ENCODE measurements at regions not wholly inside any gene's neighbourhood (a gene's known extent, or its start where the extent isn't known, plus 50 kb on each side); places are given as distances from the start of the nearest gene placed in this dataset.

DNA sequence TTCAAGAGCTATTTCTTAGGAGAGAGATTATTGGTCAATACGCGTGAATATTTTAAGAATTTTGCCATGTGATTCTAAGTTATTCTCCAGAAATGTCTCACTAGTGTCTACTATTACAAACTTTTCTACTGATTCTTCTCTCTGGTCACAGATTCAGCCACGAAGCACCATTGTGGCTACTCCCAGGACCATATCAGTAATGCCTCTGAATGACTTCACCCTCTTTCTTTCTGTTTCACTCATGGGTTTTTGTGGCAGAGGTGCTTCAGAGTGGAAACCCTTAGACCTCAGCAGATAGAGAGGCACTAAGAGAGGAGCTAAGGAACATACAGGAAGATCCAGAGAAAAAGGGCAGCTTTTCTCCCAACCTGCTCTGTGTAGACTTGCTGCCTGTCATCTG, 211.3 kb downstream of the CBLN4 start:
- H3K9me3 Mint-ChIP-seq: peaks cover 91% of the 10 kb centered on the region
- Histone ChIP-seq H3K36me3 (ENCODE audit: control insufficient read depth, insufficient read depth, low read length) (no peaks in the 10 kb centered on the region), H3K4me3 (ENCODE audit: low read length) (no peak overlapping the region), H3K9me3 (ENCODE audit: control insufficient read depth, low read length) (peaks cover 80% of the 10 kb centered on the region), H3K27ac (ENCODE audit: low read depth, low read length) (no peak overlapping the region), H3K4me1 (ENCODE audit: control insufficient read depth, insufficient read depth, low read length) (no peaks in the 10 kb centered on the region), H3K9ac (ENCODE audit: extremely low read depth, low read length, poor library complexity, severe bottlenecking) (no peak overlapping the region), H3K27me3 (ENCODE audit: control insufficient read depth, insufficient read depth, low read length, poor library complexity, severe bottlenecking) (no peaks in the 10 kb centered on the region)
- no peak overlapping the region for H3K27ac Mint-ChIP-seq
- no peaks in the 10 kb centered on the region for H3K36me3 Mint-ChIP-seq (ENCODE audit: low read depth)
- TF ChIP-seq, protein P1, sequence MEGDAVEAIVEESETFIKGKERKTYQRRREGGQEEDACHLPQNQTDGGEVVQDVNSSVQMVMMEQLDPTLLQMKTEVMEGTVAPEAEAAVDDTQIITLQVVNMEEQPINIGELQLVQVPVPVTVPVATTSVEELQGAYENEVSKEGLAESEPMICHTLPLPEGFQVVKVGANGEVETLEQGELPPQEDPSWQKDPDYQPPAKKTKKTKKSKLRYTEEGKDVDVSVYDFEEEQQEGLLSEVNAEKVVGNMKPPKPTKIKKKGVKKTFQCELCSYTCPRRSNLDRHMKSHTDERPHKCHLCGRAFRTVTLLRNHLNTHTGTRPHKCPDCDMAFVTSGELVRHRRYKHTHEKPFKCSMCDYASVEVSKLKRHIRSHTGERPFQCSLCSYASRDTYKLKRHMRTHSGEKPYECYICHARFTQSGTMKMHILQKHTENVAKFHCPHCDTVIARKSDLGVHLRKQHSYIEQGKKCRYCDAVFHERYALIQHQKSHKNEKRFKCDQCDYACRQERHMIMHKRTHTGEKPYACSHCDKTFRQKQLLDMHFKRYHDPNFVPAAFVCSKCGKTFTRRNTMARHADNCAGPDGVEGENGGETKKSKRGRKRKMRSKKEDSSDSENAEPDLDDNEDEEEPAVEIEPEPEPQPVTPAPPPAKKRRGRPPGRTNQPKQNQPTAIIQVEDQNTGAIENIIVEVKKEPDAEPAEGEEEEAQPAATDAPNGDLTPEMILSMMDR (conservative IDR thresholded peaks at IDR 0.05): no peak
- WGBS, 2 experiments (ENCODE audit: insufficient coverage in 1 of 2, insufficient read length in 1 of 2): 71 to 72% methylated on average over 3 of the region's 3 CpGs
- H3K4me3 Mint-ChIP-seq: no peak overlapping the region
- no peak for DNase-seq
- H3K27me3 Mint-ChIP-seq (ENCODE audit: insufficient read depth): no peaks in the 10 kb centered on the region
- H3K4me1 Mint-ChIP-seq: no peaks in the 10 kb centered on the region

DNA sequence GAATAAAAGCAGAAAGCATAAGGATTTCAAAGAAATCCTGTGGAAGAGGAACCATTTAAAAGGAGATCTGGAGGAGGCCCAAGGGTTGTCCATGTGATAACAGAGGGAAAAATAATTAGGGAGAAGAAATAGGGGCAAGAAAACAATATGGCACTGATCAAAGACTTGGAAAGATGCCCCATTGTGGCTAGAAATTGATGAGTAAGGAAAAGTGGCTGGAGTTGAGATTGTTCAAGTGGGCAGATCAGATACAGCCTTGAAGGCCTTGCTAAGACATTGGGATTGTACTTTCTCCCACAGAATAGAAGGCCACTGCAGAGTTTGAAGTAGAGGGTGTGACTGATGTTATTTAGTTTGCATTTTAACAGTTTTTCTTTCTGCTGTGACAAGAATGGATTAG, 213.3 kb downstream of the CBLN4 start:
- no peaks in the 10 kb centered on the region for H3K4me1 ChIP-seq (ENCODE audit: control insufficient read depth, insufficient read depth, low read length)
- no peak overlapping the region for H3K27ac Mint-ChIP-seq
- no peaks in the 10 kb centered on the region for H3K36me3 Mint-ChIP-seq (ENCODE audit: low read depth)
- H3K36me3 ChIP-seq (ENCODE audit: control insufficient read depth, insufficient read depth, low read length): no peaks in the 10 kb centered on the region
- H3K27me3 ChIP-seq (ENCODE audit: control insufficient read depth, insufficient read depth, low read length, poor library complexity, severe bottlenecking): no peaks in the 10 kb centered on the region
- H3K4me3 ChIP-seq (ENCODE audit: low read length): no peak overlapping the region
- peaks cover 89% of the 10 kb centered on the region for H3K9me3 Mint-ChIP-seq
- no peak overlapping the region for H3K9ac ChIP-seq (ENCODE audit: extremely low read depth, low read length, poor library complexity, severe bottlenecking)
- H3K27ac ChIP-seq (ENCODE audit: low read depth, low read length): no peak overlapping the region
- DNase-seq: no peak
- H3K9me3 ChIP-seq (ENCODE audit: control insufficient read depth, low read length): peaks cover 86% of the 10 kb centered on the region
- H3K27me3 Mint-ChIP-seq (ENCODE audit: insufficient read depth): no peaks in the 10 kb centered on the region
- H3K4me3 Mint-ChIP-seq: no peak overlapping the region
- TF ChIP-seq, protein P1 (conservative IDR thresholded peaks at IDR 0.05): no peak
- H3K4me1 Mint-ChIP-seq: no peaks in the 10 kb centered on the region

DNA sequence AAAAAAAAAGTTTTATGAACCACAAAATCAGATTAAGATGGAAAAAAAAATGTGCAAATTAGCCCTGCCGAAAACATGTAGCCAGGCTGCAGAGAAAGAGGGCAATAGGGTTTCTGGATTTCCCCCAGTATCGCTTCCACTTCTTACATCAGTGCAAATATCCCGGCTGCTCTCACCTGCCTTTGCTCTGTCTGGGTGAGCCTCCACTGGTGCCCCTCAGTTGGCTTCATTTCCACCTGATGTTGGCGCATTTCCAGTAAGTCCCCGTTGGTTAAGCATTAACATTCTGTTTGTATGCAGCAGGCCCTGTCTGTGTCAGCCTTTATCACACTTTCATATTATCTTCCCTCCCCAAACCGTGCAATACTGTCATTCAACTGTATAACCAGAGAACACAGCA, 215.1 kb downstream of the CBLN4 start:
- TF ChIP-seq, protein P1 (conservative IDR thresholded peaks at IDR 0.05): no peak
- Histone ChIP-seq H3K4me1 (ENCODE audit: control insufficient read depth, insufficient read depth, low read length) (no peaks in the 10 kb centered on the region), H3K27ac (ENCODE audit: low read depth, low read length) (no peak overlapping the region), H3K27me3 (ENCODE audit: control insufficient read depth, insufficient read depth, low read length, poor library complexity, severe bottlenecking) (no peaks in the 10 kb centered on the region), H3K36me3 (ENCODE audit: control insufficient read depth, insufficient read depth, low read length) (no peaks in the 10 kb centered on the region), H3K4me3 (ENCODE audit: low read length) (no peak overlapping the region), H3K9ac (ENCODE audit: extremely low read depth, low read length, poor library complexity, severe bottlenecking) (no peak overlapping the region), H3K9me3 (ENCODE audit: control insufficient read depth, low read length) (peaks cover 86% of the 10 kb centered on the region)
- H3K4me3 Mint-ChIP-seq: no peak overlapping the region
- DNase-seq: no peak
- no peaks in the 10 kb centered on the region for H3K4me1 Mint-ChIP-seq
- H3K27me3 Mint-ChIP-seq (ENCODE audit: insufficient read depth): no peaks in the 10 kb centered on the region
- H3K9me3 Mint-ChIP-seq: peaks cover 88% of the 10 kb centered on the region
- H3K27ac Mint-ChIP-seq: no peak overlapping the region
- WGBS, 2 experiments (ENCODE audit: insufficient coverage in 1 of 2, insufficient read length in 1 of 2): 77 to 85% methylated on average over 3 to 6 of the region's 6 CpGs
- H3K36me3 Mint-ChIP-seq (ENCODE audit: low read depth): no peaks in the 10 kb centered on the region

All from endodermal cell (in vitro differentiated cells).